Adrenal gland (tissue), 5 donors: ENCODE measurements at regions not wholly inside any gene's neighbourhood (a gene's known extent, or its start where the extent isn't known, plus 50 kb on each side); places are given as distances from the start of the nearest gene placed in this dataset.

Experiments used
- CTCF ChIP-seq, 6 experiments: fragments of 450-650 bp in 4 of 6; fragments of 200-600 bp in 2 of 6; sonication (generic) in 1 of 6; IDR thresholded peaks; 1 replicate in 5 of 6; 2 replicates in 1 of 6; pipeline versions ENCODE4 v1.5.1 to v1.8.0; 2016 to 2021; ENCODE audit warnings: antibody characterized with exemption in 6 of 6, mild to moderate bottlenecking in 2 of 6, moderate library complexity in 1 of 6
- POLR2A ChIP-seq, 2 donors: fragments of 450-650 bp; IDR thresholded peaks; one replicate each; pipeline ENCODE4 v1.6.1; 2017; ENCODE audit warnings: antibody characterized with exemption in 2 of 2, mild to moderate bottlenecking in 2 of 2, moderate library complexity in 1 of 2
- donor health status: DM: no; HTN: no; CAD: no.

- TF ChIP-seq CTCF (IDR thresholded peaks at IDR 0.05) (no peak), POLR2A (IDR thresholded peaks at IDR 0.05) (no peak)
These were observed 790.3 kb upstream of the KCND2 start for GRCh38 chr7:119482671-119483070.
